GM19468 (cell line): ENCODE measurements at regions not wholly inside any gene's neighbourhood (a gene's known extent, or its start where the extent isn't known, plus 50 kb on each side); places are given as distances from the start of the nearest gene placed in this dataset.

Experiments used
- ATAC-seq: cut with Tn5 transposase; IDR thresholded peaks from one replicate; pipeline ENCODE4 v1.9.1; 2021; ENCODE audit warnings: mild to moderate bottlenecking, moderate library complexity, moderate number of reproducible peaks; ENCODE audit not compliant: unreplicated experiment; ENCODE audit errors: extremely low read depth

DNA sequence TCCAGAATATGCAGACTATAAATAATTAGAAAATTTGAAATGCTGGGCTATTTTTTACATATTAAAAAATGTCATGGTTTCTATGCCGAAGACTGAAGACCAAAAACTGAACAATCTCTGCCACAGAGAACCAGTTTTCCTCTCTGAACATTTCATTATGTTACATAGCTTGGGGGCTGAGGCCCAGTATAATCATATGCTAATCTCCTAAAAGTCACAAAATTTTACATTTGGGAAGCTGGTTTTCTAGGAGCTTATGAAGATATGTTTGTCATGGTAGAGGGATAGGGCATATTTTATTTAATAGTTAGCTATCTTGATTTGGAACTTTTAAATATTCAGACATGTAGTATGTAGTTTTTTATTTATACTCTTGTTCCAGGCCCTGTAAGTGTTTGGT is 167.8 kb downstream of the GPAT3 start:
- no peak for ATAC-seq

DNA sequence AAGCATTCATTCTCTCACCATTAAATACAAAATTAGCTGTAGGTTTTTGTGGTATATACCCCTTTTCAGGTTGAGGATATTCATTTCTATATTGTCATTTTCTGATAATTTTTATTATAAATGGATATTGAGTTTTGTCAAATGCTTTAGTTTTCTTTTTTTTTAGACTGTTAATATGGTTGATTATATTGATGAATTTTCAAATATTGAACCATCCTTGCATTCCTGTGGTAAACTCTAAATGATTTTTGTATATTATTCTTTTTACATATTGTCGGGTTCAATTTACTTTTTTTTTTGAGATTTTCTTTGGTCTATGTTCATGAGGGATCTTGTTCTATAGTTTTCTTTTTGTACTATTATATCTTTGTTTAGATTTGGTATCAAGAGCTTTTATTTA is 165.1 kb downstream of the GPAT3 start:
- ATAC-seq = no peak

DNA sequence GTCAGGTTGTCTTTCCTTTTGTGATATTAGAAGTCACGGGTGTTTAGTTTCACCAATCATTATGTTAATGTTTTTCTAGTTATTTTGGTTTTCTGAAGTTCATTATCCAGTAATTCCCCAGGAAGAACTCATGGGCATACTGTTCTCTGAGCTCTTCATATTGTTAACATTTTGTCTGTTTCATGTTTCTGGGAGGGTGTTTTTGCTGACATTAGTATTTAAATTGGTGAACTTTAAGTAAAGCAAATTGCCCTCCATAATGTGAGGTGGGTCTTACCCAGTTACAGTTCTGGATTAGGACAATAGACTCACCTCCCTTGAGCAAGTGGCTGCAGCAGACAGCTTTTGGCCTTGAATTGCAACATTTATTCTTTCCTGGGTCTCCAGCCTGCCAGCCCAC is 163.4 kb downstream of the GPAT3 start:
- no peak for ATAC-seq

GRCh38 chr4:83692028-83692427 is 156.1 kb downstream of the GPAT3 start:
- no peak for ATAC-seq

DNA sequence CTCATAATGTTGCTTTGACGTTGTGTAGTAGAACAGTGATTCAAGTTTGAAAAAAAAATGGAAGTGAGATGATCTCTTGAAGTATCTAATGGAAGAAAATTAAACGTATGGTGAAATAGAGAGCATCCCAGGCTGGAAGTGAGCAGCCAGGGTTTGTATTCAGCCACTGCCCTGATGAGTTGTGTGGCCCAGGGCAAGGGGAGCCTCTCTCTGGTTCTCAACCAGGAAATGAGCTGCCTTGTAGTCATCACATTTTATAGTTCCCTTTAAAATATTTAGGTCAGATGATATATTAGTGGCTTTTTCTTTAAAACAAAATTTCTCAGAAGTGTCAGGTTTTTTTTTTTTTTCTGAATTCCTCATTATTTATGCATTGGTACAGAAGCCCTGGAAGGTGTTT is 150.3 kb downstream of the GPAT3 start:
- ATAC-seq = no peak

- ATAC-seq = no peak
These were observed 143.8 kb downstream of the GPAT3 start for GRCh38 chr4:83679692-83680091.

DNA sequence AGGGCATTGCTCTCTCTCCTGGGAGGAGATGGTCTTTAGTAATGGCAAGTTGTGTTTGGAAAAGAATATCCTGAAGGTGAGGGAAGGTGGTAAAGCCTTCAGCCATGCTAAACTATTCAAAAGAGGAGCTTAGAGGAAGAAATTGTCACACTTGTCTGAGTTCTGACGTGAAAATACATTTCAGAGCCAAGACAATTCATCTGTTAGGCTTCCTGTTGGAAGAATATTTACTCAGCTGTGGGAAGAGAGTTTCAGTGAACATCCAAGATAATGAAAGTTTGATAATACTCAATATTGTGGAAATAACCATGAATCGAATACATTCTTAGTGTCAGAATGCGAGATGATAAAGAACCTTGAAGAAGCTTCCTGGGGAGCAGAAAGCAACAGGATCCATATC is 143.3 kb downstream of the GPAT3 start:
- ATAC-seq = no peak

- ATAC-seq = no peak
These were observed 141.7 kb downstream of the GPAT3 start for GRCh38 chr4:83677656-83678055.

GRCh38 chr4:83664741-83665140 is 128.8 kb downstream of the GPAT3 start:
- ATAC-seq = no peak

DNA sequence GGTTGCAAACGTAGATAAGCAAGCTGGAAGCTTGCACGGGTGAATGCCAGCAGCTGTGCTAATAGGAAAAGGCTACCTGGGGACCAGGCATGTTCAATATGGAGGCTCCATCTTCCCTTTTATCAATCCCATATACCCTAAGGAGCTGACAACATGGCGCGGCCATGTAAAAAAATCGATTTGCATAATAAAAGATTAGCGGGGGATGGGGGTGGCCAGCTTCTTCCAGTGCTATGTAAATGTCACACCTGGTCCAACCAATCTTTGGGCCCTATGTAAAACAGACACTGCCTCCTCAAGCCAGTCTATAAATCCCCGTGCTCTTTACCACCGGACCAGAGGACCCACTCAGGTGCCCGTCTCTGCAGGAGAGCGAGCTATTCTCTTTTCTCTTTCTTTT is 128.2 kb downstream of the GPAT3 start:
- no peak for ATAC-seq

DNA sequence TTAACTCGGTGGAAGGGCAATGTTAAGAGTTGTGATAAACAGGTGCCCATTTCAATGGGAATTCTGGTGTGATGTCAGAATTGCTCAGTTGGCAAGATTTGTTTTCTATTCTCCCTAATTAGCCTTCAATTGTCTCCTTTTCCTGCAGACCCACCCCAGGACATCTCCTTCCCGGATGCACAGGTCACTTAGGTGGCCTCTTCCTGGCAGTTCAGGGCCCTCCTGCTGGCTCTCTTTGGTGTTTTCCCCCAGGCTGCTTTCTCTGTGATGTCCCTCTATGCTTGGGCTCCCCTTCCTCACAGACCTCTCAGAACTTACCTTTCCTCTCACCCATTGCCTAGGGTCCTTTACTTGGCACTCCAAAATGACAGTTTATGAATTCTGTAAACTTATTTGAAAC is 126.3 kb downstream of the GPAT3 start:
- no peak for ATAC-seq

DNA sequence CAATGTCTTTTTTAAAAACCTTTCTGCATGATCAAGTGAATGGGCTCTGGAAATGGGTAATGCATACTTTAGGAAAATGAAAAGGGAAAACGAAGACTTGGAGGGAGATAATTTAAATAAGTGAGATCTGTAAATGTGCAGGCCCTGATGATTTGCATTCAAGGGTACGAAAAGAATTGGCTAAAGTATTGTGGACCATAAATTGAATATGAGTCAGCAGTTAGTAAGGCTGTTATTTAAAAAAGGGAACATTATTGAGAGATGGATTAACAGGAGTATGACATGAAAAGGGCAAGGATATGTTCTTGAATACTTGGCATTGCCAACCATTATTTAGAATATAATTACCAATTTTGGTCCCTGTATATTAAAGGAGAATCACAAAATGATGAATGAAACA is 125.5 kb downstream of the GPAT3 start:
- no peak for ATAC-seq

GRCh38 chr4:83660578-83660977 is 124.7 kb downstream of the GPAT3 start:
- ATAC-seq = no peak

GRCh38 chr4:83658806-83659205 is 122.9 kb downstream of the GPAT3 start:
- ATAC-seq = no peak

GRCh38 chr4:83657336-83657735 is 121.4 kb downstream of the GPAT3 start:
- no peak for ATAC-seq
